Neuronal stem cell (in vitro differentiated cells): ENCODE measurements at regions not wholly inside any gene's neighbourhood (a gene's known extent, or its start where the extent isn't known, plus 50 kb on each side); places are given as distances from the start of the nearest gene placed in this dataset.

Experiments
- DNase-seq: peaks from one replicate; pipeline ENCODE4 v3.0.0-alpha.2; 2013; ENCODE audit warnings: low spot score
- H2AFZ ChIP-seq: one replicate; pipeline ENCODE4 v1.6.1; 2013; ENCODE audit warnings: mild to moderate bottlenecking, low read length, inconsistent platforms
- H2AK5ac ChIP-seq: 2 replicates; pipeline ENCODE4 v1.6.1; 2013; ENCODE audit warnings: low read depth, mild to moderate bottlenecking, inconsistent platforms, low read length, moderate library complexity, mixed read lengths
- H2BK120ac ChIP-seq: 2 replicates; pipeline ENCODE4 v1.6.1; 2013; ENCODE audit warnings: low read depth, mild to moderate bottlenecking, inconsistent platforms, low read length, moderate library complexity, mixed read lengths
- H2BK12ac ChIP-seq: one replicate; pipeline ENCODE4 v1.6.1; 2013; ENCODE audit warnings: low read length, inconsistent platforms
- H2BK15ac ChIP-seq: 2 replicates; pipeline ENCODE4 v1.6.1; 2013; ENCODE audit warnings: mild to moderate bottlenecking, low read length, inconsistent platforms, mixed read lengths
- H2BK5ac ChIP-seq: one replicate; pipeline ENCODE4 v1.6.1; 2013; ENCODE audit warnings: inconsistent platforms, mild to moderate bottlenecking, low read length, moderate library complexity
- H3K14ac ChIP-seq: one replicate; pipeline ENCODE4 v1.6.1; 2013; ENCODE audit warnings: low read length, inconsistent platforms
- H3K18ac ChIP-seq: 2 replicates; pipeline ENCODE4 v1.6.1; 2013; ENCODE audit warnings: low read length, inconsistent platforms
- H3K23ac ChIP-seq: 2 replicates; pipeline ENCODE4 v1.6.1; 2013; ENCODE audit warnings: low read depth, mild to moderate bottlenecking, mixed read lengths, low read length, inconsistent platforms; ENCODE audit not compliant: poor library complexity
- H3K27ac ChIP-seq: replicated peaks from 3 replicates; pipeline ENCODE4 v1.5.1; 2013; ENCODE audit warnings: low read length, inconsistent platforms
- H3K27me3 ChIP-seq, 3 experiments: 2 replicates each; pipeline ENCODE4 v1.6.1; 2013; ENCODE audit warnings: low read length in 3 of 3, mild to moderate bottlenecking in 2 of 3, inconsistent platforms in 1 of 3, low read depth in 1 of 3, mixed read lengths in 1 of 3, moderate library complexity in 1 of 3; ENCODE audit not compliant: control insufficient read depth in 3 of 3, insufficient read depth in 3 of 3
- H3K36me3 ChIP-seq, 2 donors: replicated peaks in 1 of 2; 2 replicates each; pipeline ENCODE4 v1.6.1; 2013; ENCODE audit warnings: low read length in 2 of 2; ENCODE audit not compliant: control insufficient read depth in 2 of 2, insufficient read depth in 2 of 2
- H3K4ac ChIP-seq: 2 replicates; pipeline ENCODE4 v1.6.1; 2013; ENCODE audit warnings: inconsistent platforms, mild to moderate bottlenecking, low read length, moderate library complexity
- H3K4me1 ChIP-seq, 2 donors: 1 replicate in 1 of 2; 2 replicates in 1 of 2; pipeline ENCODE4 v1.6.1; 2013; ENCODE audit warnings: low read length in 2 of 2, low read depth in 1 of 2; ENCODE audit not compliant: control insufficient read depth in 2 of 2, insufficient read depth in 1 of 2
- H3K4me2 ChIP-seq: one replicate; pipeline ENCODE4 v1.6.1; 2013; ENCODE audit warnings: mild to moderate bottlenecking, low read length, inconsistent platforms; ENCODE audit not compliant: insufficient read depth, poor library complexity, severe bottlenecking
- H3K4me3 ChIP-seq, 2 donors: 2 replicates each; pipeline ENCODE4 v1.5.1; 2013; ENCODE audit warnings: low read length in 2 of 2, mild to moderate bottlenecking in 2 of 2, inconsistent platforms in 1 of 2, moderate library complexity in 1 of 2
- H3K79me1 ChIP-seq: one replicate; pipeline ENCODE4 v1.6.1; 2013; ENCODE audit warnings: low read depth, mild to moderate bottlenecking, inconsistent platforms, low read length, moderate library complexity
- H3K9ac ChIP-seq: one replicate; pipeline ENCODE4 v1.6.1; 2013; ENCODE audit warnings: mild to moderate bottlenecking, low read depth, low read length, inconsistent platforms; ENCODE audit not compliant: poor library complexity
- H3K9me3 ChIP-seq, 2 donors: replicated peaks in 1 of 2; 2 replicates each; pipeline versions ENCODE3 to v1.6.1; 2013; ENCODE audit warnings: low read length in 2 of 2, mild to moderate bottlenecking in 2 of 2, inconsistent platforms in 1 of 2, low read depth in 1 of 2, mixed read lengths in 1 of 2, moderate library complexity in 1 of 2; ENCODE audit not compliant: control insufficient read depth in 2 of 2, insufficient read depth in 1 of 2
- H4K8ac ChIP-seq: one replicate; pipeline ENCODE4 v1.6.1; 2013; ENCODE audit warnings: low read depth, mild to moderate bottlenecking, inconsistent platforms, low read length, moderate library complexity
- H4K91ac ChIP-seq: one replicate; pipeline ENCODE4 v1.6.1; 2013; ENCODE audit warnings: low read length, low read depth, mild to moderate bottlenecking, inconsistent platforms; ENCODE audit not compliant: poor library complexity
- WGBS, 2 donors: extraction: QIAGEN DNeasy Blood & Tissue Kit; methylation state at CpG; one replicate each; pipeline ENCODE4 v1.1.7; 2013; ENCODE audit warnings: missing lambda C conversion rate in 2 of 2, mixed read lengths in 1 of 2; ENCODE audit not compliant: insufficient read length in 2 of 2, insufficient replicate concordance in 1 of 2; ENCODE audit errors: extremely low coverage in 2 of 2; 5-methylcytosine and 5-hydroxymethylcytosine counted together

DNA sequence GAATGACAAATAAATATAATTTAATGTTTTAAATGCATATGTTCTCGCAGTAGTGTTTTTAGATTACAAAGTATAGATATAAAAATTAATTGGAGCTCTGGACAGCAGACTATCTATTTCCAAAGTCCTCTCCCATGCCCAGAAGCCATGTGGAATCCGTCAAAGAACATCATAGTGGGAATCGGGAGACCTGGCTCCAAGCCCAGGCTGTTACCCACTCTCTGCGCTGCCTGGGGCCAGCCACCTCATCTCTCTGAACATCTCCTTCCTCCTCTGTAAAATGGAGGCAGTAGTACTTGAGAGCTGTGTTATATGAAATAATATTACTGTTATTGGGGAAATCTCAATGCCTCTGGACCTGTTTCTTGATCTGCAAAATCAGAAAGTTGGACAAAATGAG is 58.1 kb upstream of the SLC30A5 start:
- H3K18ac ChIP-seq, result no peak overlapping the region
- H3K4me2 ChIP-seq, result no peak overlapping the region
- no peak overlapping the region for H4K91ac ChIP-seq
- H3K36me3 ChIP-seq, result no peaks in the 10 kb centered on the region
- no CpG with 5 or more reads among the region's 4 CpGs for WGBS, 2 donors
- no peak overlapping the region for H3K23ac ChIP-seq
- no peak overlapping the region for H2BK15ac ChIP-seq
- H2AFZ ChIP-seq, result no peak overlapping the region
- no peak overlapping the region for H2BK12ac ChIP-seq
- no peak overlapping the region for H3K4ac ChIP-seq
- H4K8ac ChIP-seq, result no peak overlapping the region
- no peak overlapping the region for H2AK5ac ChIP-seq
- no peaks in the 10 kb centered on the region for H3K4me1 ChIP-seq
- H3K4me3 ChIP-seq, result no peak overlapping the region
- H3K27me3 ChIP-seq, result peaks cover 0 to 6% (median 0%) of the 10 kb centered on the region in 3 experiments
- no peak overlapping the region for H2BK120ac ChIP-seq
- no peak overlapping the region for H3K14ac ChIP-seq
- no peak overlapping the region for H3K27ac ChIP-seq
- no peak overlapping the region for H2BK5ac ChIP-seq
- H3K79me1 ChIP-seq, result no peaks in the 10 kb centered on the region
- peaks cover 0 to 3% of the 10 kb centered on the region in 2 donors for H3K9me3 ChIP-seq
- DNase-seq, result no peak
- H3K9ac ChIP-seq, result no peak overlapping the region

DNA sequence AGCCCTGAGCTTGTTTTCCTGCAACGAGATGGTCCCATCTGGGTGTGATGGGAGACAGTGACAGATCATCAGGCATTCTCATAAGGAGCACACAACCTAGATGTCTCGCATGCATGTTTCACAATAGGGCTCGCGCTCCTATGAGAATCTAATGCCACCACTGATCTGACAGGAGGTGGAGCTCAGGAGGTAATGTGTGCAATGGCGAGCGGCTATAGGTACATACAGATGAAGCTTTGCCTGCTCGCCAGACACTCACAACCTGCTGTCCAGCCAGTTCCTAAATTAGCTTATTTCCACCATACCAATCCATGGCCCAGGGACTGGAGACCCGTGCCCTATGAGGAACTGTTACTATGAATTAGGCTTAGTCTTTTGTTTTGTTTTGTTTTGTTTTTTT is 55.3 kb upstream of the SLC30A5 start:
- whole genome bisulfite sequencing, 2 donors, result no CpG with 5 or more reads among the region's 8 CpGs

DNA sequence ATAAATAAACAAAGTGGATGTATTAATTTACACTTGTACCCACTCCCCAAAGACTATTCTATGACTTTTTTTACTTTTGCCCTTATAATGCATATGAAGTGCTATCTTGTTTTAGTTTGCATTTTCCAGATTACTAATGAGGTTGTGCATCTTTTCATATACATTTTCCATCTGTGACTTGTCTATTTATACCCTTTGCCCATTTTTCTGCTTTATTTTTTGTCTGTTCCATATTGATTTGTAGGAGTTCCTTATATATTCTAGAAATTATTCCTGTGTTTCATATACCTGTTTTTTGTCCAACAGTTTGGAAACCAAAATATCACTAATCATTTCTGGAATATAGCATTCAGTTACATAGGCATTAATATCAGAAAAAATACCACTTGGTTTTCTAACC is 54.0 kb upstream of the SLC30A5 start:
- no peak overlapping the region for H2BK15ac ChIP-seq
- H3K14ac ChIP-seq, result no peak overlapping the region
- H4K91ac ChIP-seq, result no peak overlapping the region
- no peak overlapping the region for H2AFZ ChIP-seq
- peaks cover 0 to 3% of the 10 kb centered on the region in 2 donors for H3K4me1 ChIP-seq
- H3K18ac ChIP-seq, result no peak overlapping the region
- no peak for DNase-seq
- H3K4me2 ChIP-seq, result no peak overlapping the region
- no peak overlapping the region for H3K9ac ChIP-seq
- H3K79me1 ChIP-seq, result no peaks in the 10 kb centered on the region
- H3K27me3 ChIP-seq, result no peaks in the 10 kb centered on the region
- H3K4me3 ChIP-seq, result no peak overlapping the region
- no peak overlapping the region for H2BK120ac ChIP-seq
- H3K4ac ChIP-seq, result no peak overlapping the region
- no peak overlapping the region for H2AK5ac ChIP-seq
- no peak overlapping the region for H2BK5ac ChIP-seq
- no peak overlapping the region for H2BK12ac ChIP-seq
- no peaks in the 10 kb centered on the region for H3K36me3 ChIP-seq
- H3K27ac ChIP-seq, result no peak overlapping the region
- H3K9me3 ChIP-seq, result peaks cover 0 to 3% of the 10 kb centered on the region in 2 donors
- H3K23ac ChIP-seq, result no peak overlapping the region
- H4K8ac ChIP-seq, result no peak overlapping the region

More for the DNA sequence above, 55.3 kb upstream of the SLC30A5 start:
- Histone ChIP-seq H3K4me3 (no peak overlapping the region), H3K23ac (no peak overlapping the region), H3K9ac (no peak overlapping the region), H3K18ac (no peak overlapping the region), H3K4me2 (no peak overlapping the region), H3K9me3 (peaks cover 0 to 3% of the 10 kb centered on the region in 2 donors), H2BK12ac (no peak overlapping the region), H3K27me3 (no peaks in the 10 kb centered on the region), H3K4ac (no peak overlapping the region), H4K91ac (no peak overlapping the region), H2BK5ac (no peak overlapping the region), H3K79me1 (no peaks in the 10 kb centered on the region), H3K14ac (no peak overlapping the region), H4K8ac (no peak overlapping the region), H2AFZ (no peak overlapping the region), H2BK15ac (no peak overlapping the region), H3K36me3 (no peaks in the 10 kb centered on the region), H2BK120ac (no peak overlapping the region), H3K27ac (no peak overlapping the region), H3K4me1 (peaks cover 0 to 3% of the 10 kb centered on the region in 2 donors), H2AK5ac (no peak overlapping the region)
- no peak for DNase-seq

DNA sequence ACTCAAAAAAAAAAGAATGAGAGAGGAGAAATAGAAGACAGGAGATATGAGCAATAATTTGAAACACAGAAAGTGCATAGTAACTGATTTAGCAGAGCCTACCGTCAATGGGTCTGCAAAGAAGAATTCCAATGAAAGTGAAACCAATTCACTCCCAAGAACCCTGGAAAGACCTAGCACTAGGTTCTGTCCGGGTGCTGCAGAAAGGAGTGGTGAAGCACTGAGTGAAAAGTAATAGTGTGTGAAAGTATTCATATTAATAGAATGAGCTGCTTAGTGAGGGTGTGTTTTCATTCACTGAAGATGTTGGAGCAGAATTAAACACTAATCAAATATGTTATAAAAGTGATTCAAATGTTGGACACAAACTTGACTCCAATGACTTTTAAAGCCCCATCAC is 51.3 kb upstream of the SLC30A5 start:
- H3K18ac ChIP-seq, result no peak overlapping the region
- WGBS, 2 donors, result no CpG with 5 or more reads among the region's 2 CpGs
- H3K27ac ChIP-seq, result no peak overlapping the region
- peaks cover 0 to 1% (median 0%) of the 10 kb centered on the region in 3 experiments for H3K27me3 ChIP-seq
- H3K4ac ChIP-seq, result no peak overlapping the region
- no peak overlapping the region for H3K4me2 ChIP-seq
- H3K9me3 ChIP-seq, result peaks cover 0 to 3% of the 10 kb centered on the region in 2 donors
- H2BK12ac ChIP-seq, result no peak overlapping the region
- no peak overlapping the region for H4K91ac ChIP-seq
- DNase-seq, result no peak
- no peaks in the 10 kb centered on the region for H3K36me3 ChIP-seq
- H2BK5ac ChIP-seq, result no peak overlapping the region
- no peak overlapping the region for H3K14ac ChIP-seq
- no peak overlapping the region for H3K23ac ChIP-seq
- H4K8ac ChIP-seq, result no peak overlapping the region
- H2BK120ac ChIP-seq, result no peak overlapping the region
- H2AFZ ChIP-seq, result peak overlapping the region; percentile 89
- no peak overlapping the region for H2BK15ac ChIP-seq
- H3K9ac ChIP-seq, result no peak overlapping the region
- no peaks in the 10 kb centered on the region for H3K79me1 ChIP-seq
- no peak overlapping the region for H2AK5ac ChIP-seq
- H3K4me3 ChIP-seq, result no peak overlapping the region
- H3K4me1 ChIP-seq, result peaks cover 2 to 6% of the 10 kb centered on the region in 2 donors
